NCI-H2081 treated with DMSO at 0.1 percent for 48 hours (cell line): ENCODE measurements at regions not wholly inside any gene's neighbourhood (a gene's known extent, or its start where the extent isn't known, plus 50 kb on each side); places are given as distances from the start of the nearest gene placed in this dataset.

Experiments used
- DNase-seq: peaks from one replicate; lab custom pipeline; 2025; lab: John Stamatoyannopoulos, UW

GRCh38 chr10:4074545-4075407 lies 289.8 kb upstream of the KLF6 start:
- DNase-seq, result no peak

- DNase-seq, result no peak
Measured at GRCh38 chr10:4073912-4074311, 288.9 kb upstream of the KLF6 start.

GRCh38 chr10:4070921-4071660 lies 286.1 kb upstream of the KLF6 start:
- DNase-seq, result no peak

DNA sequence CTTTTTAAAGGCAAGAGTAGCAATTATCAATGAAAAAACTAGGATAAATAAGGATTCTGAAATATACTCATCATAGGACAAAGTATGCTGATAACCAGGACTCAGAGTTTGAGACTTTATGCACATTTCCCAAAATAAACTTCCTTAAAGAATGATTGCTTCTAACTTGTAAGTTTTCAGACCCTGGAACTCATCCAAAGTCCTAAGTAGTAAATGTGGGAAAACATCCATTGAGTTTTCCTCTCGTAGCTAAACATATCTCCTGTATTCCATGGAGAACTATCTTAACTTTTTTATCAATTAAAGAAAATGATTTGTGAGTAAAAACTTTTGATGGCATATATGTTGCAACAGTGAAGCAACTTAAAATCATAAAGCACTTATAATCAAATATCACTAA lies 285.2 kb upstream of the KLF6 start:
- DNase-seq, result no peak

DNA sequence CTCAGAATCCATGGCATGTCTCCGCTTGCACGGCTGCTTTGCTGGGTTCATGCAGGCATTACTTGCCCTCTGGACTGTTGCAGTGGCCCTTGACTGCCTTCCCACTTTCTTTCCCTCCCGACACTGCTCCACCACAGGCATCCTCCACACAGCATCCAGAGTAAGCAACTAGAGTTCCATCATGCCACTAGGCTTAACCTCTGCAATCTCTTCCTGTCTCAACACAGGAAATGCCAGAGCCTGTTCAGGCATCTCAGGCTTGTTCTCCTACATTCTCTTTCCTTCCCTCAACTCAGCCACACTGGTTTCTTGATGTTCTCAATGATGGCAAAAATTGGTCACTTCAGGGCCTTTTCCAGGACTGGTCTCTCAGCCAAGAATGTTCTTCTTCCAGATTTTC lies 284.5 kb upstream of the KLF6 start:
- DNase-seq, result no peak

- DNase-seq, result no peak
Measured at GRCh38 chr10:4068629-4069028, 283.6 kb upstream of the KLF6 start.

- no peak for DNase-seq
Measured at GRCh38 chr10:4067931-4068561, 283.0 kb upstream of the KLF6 start.

DNA sequence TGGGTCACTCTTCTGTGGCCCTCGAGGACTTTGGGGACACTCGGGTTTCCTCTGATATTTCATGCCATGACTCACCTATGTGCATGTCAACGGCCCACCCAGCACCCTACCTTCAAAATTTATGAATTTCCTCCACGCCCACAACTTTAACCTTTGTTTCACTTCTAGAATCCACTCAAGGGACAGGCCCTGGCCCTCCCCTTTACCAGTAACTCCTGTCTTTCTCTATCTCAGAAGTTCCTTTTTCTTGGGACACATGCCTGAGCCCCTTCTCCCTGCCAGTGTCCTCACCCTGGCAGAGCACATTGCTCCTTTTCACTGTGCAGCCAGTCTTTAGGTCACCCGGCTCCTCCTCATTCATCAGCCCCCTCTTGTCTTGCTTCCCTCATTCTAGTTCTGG lies 282.5 kb upstream of the KLF6 start:
- DNase-seq, result no peak

GRCh38 chr10:4066581-4067390 lies 281.8 kb upstream of the KLF6 start:
- DNase-seq, result no peak

DNA sequence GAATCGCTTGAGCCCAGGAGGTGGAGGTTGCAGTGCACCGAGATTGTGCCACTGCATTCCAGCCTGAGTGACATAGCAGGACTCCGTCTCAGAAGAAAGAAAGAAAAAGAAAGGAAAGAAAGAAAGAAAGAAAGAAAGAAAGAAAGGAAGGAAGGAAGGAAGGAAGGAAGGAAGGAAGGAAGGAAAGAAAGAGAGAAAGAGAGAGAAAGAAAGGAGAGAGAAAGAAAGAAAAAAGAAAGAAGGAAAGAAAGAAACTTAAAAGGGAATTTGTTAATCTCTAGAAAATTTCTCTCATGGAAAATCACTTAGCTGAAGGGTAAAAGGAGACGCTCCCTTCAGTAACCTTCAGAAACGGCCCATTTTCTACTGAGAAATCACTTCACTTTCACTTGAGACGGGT lies 279.5 kb upstream of the KLF6 start:
- DNase-seq, result no peak

DNA sequence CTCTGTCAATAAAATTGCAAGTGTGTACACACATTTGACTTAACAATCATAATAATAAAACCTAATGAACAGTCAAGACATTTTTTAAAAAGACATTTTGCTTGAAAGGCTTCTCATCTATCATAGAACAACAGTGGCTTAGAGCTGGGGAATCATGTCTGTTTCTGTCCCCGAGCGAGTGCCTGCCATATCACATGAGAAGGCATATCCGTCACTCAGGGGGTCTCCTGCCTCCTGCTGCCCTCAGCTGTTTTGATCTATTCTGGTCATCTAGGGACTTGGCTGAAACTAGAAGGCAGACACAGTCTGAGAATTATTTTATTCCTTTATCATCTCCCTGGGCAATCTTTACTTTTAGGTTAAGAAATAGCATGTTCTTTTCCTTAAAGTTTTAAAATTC lies 278.7 kb upstream of the KLF6 start:
- no peak for DNase-seq

DNA sequence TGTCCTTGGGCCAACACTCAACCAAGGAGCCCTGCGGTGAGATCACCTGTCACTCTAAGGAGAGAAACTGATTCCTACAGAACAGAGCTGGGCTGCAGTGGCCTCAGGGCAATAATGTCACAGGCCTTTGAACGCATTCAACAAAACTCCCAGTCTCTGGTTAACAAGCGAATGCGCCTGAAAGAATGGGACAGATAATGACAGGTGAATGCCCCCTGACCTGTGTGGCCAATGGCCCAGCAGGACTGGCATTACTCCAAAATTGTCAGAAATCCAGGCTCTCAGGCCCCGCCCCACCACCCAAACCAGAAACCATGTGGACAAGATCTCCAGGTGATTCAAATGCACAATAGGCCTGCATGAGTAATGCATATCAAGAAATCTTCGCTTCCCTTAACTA lies 277.7 kb upstream of the KLF6 start:
- no peak for DNase-seq

- DNase-seq, result no peak
Measured at GRCh38 chr10:4062072-4062471, 277.1 kb upstream of the KLF6 start.

- DNase-seq, result no peak
Measured at GRCh38 chr10:4061441-4061951, 276.5 kb upstream of the KLF6 start.

- no peak for DNase-seq
Measured at GRCh38 chr10:4059471-4060138, 274.6 kb upstream of the KLF6 start.

DNA sequence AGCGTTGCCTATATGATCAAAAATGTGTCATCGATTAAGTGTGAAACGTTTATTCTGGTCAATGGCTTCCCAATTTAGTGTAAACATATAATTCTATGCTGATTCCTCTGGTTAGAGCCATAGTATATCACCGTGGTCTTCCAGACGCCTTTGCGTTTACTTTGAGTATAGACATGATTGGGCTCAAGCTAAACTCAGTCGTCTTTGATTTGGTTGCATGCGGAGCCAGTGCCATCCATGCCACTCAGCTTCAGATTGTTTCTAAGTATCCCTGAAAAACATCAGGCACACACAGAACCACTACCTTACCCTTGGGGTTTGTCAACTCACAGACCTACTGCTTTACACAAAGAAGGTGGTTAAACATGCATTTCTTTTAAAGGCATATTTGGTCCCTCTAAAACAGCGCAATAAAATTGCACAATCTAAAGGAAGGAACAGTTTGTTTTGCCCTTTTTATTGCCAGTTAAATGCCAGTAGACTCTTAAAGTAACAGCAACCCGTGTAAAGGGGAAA lies 273.6 kb upstream of the KLF6 start:
- no peak for DNase-seq

GRCh38 chr10:4057725-4058513 lies 272.9 kb upstream of the KLF6 start:
- DNase-seq, result no peak

GRCh38 chr10:4057021-4057420 lies 272.0 kb upstream of the KLF6 start:
- DNase-seq, result no peak

DNA sequence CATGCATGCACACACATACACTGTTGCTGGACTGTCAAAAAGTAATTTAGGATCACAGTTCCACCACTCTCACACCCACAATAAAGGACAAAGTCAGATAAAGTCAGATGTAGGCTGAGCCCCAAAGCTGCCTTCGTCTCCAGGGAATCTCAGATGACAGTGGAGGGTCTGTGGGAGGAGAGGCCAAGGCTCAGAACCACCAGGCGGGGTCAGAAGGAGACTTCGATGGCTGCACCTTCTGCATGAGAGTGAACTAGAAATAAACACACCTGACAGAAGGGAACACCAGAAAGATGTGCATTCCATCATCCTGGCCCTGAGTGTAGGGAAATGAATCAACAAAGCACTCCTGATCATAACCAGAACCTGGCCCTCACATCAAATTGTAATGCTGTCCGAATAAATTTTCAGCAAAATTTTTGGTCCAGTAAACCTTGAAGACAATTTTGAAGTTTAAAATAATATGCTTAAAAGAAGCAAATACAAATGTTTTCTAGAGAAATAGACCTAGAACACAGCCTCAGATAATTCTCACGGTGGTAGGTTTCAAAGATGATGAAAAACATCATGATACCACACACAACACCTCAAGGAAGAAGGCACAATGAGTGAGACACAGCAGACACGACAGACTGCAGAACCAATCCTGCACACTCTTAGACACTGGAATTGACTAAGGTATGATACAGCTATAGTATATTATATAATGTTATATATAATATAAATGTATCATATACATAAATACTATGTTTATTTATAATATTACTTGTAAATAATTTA lies 269.8 kb upstream of the KLF6 start:
- no peak for DNase-seq

DNA sequence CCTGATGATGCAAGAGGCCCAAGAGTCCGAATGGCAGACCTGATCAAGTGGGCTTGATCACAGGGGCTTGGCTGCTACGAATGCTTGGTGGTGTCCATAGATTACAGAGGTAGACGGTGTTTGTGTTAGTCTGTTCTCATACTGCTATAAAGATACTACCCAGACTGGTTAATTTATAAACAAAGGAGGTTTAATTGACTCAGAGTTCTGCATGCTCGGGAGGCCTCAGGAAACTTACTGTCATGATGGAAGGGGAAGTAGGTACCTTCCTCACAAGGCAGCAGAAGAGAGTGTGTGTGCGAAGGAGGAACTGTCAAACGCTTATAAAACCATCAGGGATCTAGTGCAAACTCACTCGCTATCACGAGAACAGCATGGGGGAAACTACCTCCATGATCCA lies 268.9 kb upstream of the KLF6 start:
- no peak for DNase-seq
